ENCODE measurements at regions not wholly inside any gene's neighbourhood (a gene's known extent, or its start where the extent isn't known, plus 50 kb on each side); places are given as distances from the start of the nearest gene placed in this dataset.

GRCh38 chr9:12232836-12233235, 460.3 kb upstream of the TYRP1 start:
- no peak for TF ChIP-seq CTCF (IDR thresholded peaks at IDR 0.05; ENCODE audit: poor library complexity)
- no peak for TF ChIP-seq EZH2 (IDR thresholded peaks at IDR 0.05; ENCODE audit: borderline replicate concordance)

Measured in hepatocyte (in vitro differentiated cells).